ENCODE measurements at regions not wholly inside any gene's neighbourhood (a gene's known extent, or its start where the extent isn't known, plus 50 kb on each side); places are given as distances from the start of the nearest gene placed in this dataset.

- TF ChIP-seq CTCF (IDR thresholded peaks at IDR 0.05) (no peak), POLR2A (IDR thresholded peaks at IDR 0.05) (no peak), POLR2AphosphoS5 (IDR thresholded peaks at IDR 0.05) (no peak)
These were observed 81.7 kb upstream of the HSPA9 start for GRCh38 chr5:138656916-138657315.

Measured in breast epithelium (tissue), 3 donors.